Gastroesophageal sphincter (tissue), 4 donors: ENCODE measurements at regions not wholly inside any gene's neighbourhood (a gene's known extent, or its start where the extent isn't known, plus 50 kb on each side); places are given as distances from the start of the nearest gene placed in this dataset.
"Not testable (repeated sequence)": the region's sequence is repeated elsewhere in the genome, so short reads cannot be mapped to it uniquely, and the experiment has no call there.

Experiments used
- ATAC-seq: fragments of 150-250 bp; one replicate; pipeline ENCODE4 v1.9.1; 2016; ENCODE audit warnings: mild to moderate bottlenecking, moderate library complexity
- H3K27ac ChIP-seq, 4 donors: fragments of 200-600 bp; sonication (generic) in 3 of 4; 1 replicate in 3 of 4; 2 replicates in 1 of 4; pipeline ENCODE4 v1.5.1; 2016 to 2019
- H3K27me3 ChIP-seq: fragments of 200-600 bp; sonication (generic); one replicate; pipeline ENCODE4 v1.5.1; 2019
- H3K36me3 ChIP-seq, 2 donors: fragments of 200-600 bp; sonication (generic); one replicate each; pipeline ENCODE4 v1.5.1; 2019; ENCODE audit warnings: control low read depth in 1 of 2
- H3K4me1 ChIP-seq, 3 donors: fragments of 200-600 bp; sonication (generic); 1 replicate in 2 of 3; 2 replicates in 1 of 3; pipeline ENCODE4 v1.5.1; 2016 to 2019; ENCODE audit warnings: control low read depth in 2 of 3
- H3K4me3 ChIP-seq, 2 donors: fragments of 200-600 bp; sonication (generic); one replicate each; pipeline ENCODE4 v1.5.1; 2019; ENCODE audit warnings: mild to moderate bottlenecking in 1 of 2, moderate library complexity in 1 of 2
- H3K9me3 ChIP-seq, 3 donors: fragments of 200-600 bp; sonication (generic); one replicate each; pipeline ENCODE4 v1.5.1; 2017 to 2019; ENCODE audit warnings: control low read depth in 2 of 3
- EP300 ChIP-seq: sonication (generic); formaldehyde crosslinking; IDR thresholded peaks from one replicate; pipeline ENCODE4 v1.6.1; 2017; ENCODE audit warnings: antibody characterized with exemption, mild to moderate bottlenecking
- POLR2A ChIP-seq, 2 donors: fragments of 450-650 bp; IDR thresholded peaks; one replicate each; pipeline ENCODE4 v1.6.1; 2017; ENCODE audit warnings: antibody characterized with exemption in 2 of 2, mild to moderate bottlenecking in 2 of 2, moderate library complexity in 1 of 2
- POLR2AphosphoS5 ChIP-seq: sonication (generic); formaldehyde crosslinking; IDR thresholded peaks from one replicate; pipeline ENCODE4 v1.6.1; 2017; ENCODE audit warnings: antibody characterized with exemption
- WGBS, 2 donors: methylation state at CpG; one replicate each; pipeline ENCODE4 v1.1.5; 2018; ENCODE audit warnings: low coverage in 1 of 2; 5-methylcytosine and 5-hydroxymethylcytosine counted together
- TF ChIP-seq, protein P1 (sequence below), 4 experiments: fragments of 200-600 bp in 2 of 4; fragments of 450-650 bp in 2 of 4; sonication (generic) in 1 of 4; IDR thresholded peaks; one replicate each; pipeline ENCODE4 v1.5.1; 2017 to 2019; ENCODE audit warnings: antibody characterized with exemption in 4 of 4, mild to moderate bottlenecking in 2 of 4, moderate library complexity in 2 of 4

DNA sequence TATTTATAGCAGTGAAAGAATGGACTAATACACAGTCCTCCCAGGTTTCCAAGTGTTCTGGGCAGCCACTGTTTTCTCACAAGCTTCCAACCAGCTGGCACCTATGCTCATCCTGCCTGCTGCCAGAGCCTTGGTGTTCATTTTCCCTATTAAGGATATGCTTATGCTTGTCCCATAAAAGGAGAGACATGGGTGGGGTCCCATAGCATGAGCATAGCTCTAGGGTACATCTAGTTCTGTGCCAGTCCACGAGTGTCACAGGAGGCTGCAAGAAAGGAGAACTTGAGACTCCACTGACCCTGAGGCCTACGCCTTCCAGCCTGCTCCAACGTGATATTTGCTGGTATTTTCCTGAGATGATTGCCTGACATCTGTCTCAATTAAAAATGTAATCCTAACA, 192.4 kb upstream of the PTGFR start:
- no peak overlapping the region for H3K27ac ChIP-seq
- ATAC-seq = no peak
- H3K9me3 ChIP-seq = no peaks in the 10 kb centered on the region
- peaks cover 0 to under 1% (median 0%) of the 10 kb centered on the region in 3 donors for H3K4me1 ChIP-seq
- TF ChIP-seq POLR2A (IDR thresholded peaks at IDR 0.05) (no peak), EP300 (no peak), POLR2AphosphoS5 (no peak)
- TF ChIP-seq, protein P1, sequence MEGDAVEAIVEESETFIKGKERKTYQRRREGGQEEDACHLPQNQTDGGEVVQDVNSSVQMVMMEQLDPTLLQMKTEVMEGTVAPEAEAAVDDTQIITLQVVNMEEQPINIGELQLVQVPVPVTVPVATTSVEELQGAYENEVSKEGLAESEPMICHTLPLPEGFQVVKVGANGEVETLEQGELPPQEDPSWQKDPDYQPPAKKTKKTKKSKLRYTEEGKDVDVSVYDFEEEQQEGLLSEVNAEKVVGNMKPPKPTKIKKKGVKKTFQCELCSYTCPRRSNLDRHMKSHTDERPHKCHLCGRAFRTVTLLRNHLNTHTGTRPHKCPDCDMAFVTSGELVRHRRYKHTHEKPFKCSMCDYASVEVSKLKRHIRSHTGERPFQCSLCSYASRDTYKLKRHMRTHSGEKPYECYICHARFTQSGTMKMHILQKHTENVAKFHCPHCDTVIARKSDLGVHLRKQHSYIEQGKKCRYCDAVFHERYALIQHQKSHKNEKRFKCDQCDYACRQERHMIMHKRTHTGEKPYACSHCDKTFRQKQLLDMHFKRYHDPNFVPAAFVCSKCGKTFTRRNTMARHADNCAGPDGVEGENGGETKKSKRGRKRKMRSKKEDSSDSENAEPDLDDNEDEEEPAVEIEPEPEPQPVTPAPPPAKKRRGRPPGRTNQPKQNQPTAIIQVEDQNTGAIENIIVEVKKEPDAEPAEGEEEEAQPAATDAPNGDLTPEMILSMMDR (IDR thresholded peaks at IDR 0.05) = no peak
- H3K27me3 ChIP-seq = no peaks in the 10 kb centered on the region
- H3K36me3 ChIP-seq = no peaks in the 10 kb centered on the region
- H3K4me3 ChIP-seq = no peak overlapping the region
- 79 to 81% methylated on average over 2 of the region's 3 CpGs for WGBS, 2 donors

DNA sequence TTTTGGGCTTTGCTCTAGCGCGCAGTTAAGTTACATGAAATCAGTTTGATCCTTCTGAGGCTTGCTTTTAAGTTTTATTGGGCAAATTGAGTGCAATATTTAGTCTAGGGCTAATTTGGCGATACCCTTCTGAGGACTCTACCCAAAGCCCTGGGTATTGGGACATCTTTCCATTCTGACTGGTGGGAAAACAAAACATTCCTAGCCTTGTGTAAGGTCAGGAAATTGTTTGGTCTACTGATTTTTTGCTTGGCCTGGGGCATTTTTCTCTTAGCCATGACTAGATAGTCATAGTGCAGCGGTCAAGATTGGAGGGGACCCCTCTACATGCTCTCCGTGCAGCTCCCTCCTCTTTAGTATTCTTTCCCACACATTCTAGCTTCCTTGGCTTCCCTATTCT, 189.6 kb upstream of the PTGFR start:
- WGBS, 2 donors = 95 to 96% methylated on average over 5 of the region's 5 CpGs
- TF ChIP-seq POLR2AphosphoS5 (no peak), EP300 (no peak), POLR2A (IDR thresholded peaks at IDR 0.05) (no peak)
- TF ChIP-seq, protein P1 (IDR thresholded peaks at IDR 0.05) = no peak
- peaks cover 0 to 17% (median 0%) of the 10 kb centered on the region in 3 donors for H3K4me1 ChIP-seq
- no peak overlapping the region for H3K27ac ChIP-seq
- H3K27me3 ChIP-seq = no peaks in the 10 kb centered on the region
- no peak for ATAC-seq
- H3K4me3 ChIP-seq = no peak overlapping the region
- H3K36me3 ChIP-seq = no peaks in the 10 kb centered on the region
- no peaks in the 10 kb centered on the region for H3K9me3 ChIP-seq

DNA sequence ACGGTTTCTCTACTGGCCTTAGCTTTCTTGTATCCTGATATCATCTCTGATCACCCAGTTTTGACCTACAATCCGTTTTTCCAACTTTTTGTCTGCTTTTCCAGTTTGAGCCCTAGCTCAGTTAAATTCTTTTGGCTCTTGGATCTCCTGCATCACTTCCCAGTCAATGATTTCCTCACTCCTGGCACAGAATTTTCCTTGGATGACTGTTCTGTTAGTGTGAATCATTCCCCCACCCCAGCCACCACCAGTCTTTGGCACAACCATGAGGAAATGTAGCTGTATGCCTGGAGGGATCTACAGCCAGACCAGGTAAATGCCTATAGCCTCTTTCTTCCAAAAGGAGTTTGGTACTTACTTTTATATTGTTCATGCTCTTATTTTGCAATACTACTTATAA, 187.2 kb upstream of the PTGFR start:
- WGBS, 2 donors = 42 to 88% methylated on average over 2 of the region's 2 CpGs
- peak; percentile 82 for TF ChIP-seq POLR2AphosphoS5
- no peak for TF ChIP-seq POLR2A (IDR thresholded peaks at IDR 0.05)
- TF ChIP-seq, protein P1 (IDR thresholded peaks at IDR 0.05) = no peak
- H3K9me3 ChIP-seq = no peaks in the 10 kb centered on the region
- peak; percentile 91 for ATAC-seq
- peak overlapping the region in 1 of 4 donors; percentile 46 for H3K27ac ChIP-seq
- no peaks in the 10 kb centered on the region for H3K27me3 ChIP-seq
- peaks cover 0 to 17% (median 0%) of the 10 kb centered on the region in 3 donors for H3K4me1 ChIP-seq
- H3K4me3 ChIP-seq = no peak overlapping the region
- no peaks in the 10 kb centered on the region for H3K36me3 ChIP-seq

DNA sequence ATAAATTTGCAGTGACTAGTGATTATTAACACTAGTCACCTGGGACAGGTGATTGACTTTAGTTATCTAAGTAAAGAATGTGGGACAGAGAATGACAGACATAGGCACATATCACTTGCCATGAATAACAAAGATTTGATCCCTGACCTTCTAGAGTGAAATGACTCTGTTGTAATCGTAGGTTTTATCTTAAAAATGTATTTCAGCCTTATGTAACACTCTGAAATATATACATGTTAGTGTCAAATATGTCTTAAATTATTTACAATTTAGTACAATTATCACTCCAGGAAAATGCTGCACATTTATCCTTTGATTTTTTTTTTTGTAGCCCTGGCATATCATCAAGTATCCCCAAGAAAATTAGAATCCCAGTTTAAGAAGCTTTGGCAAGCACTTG, 186.4 kb upstream of the PTGFR start:
- H3K4me3 ChIP-seq = no peak overlapping the region
- TF ChIP-seq POLR2AphosphoS5 (no peak), EP300 (no peak), POLR2A (IDR thresholded peaks at IDR 0.05) (no peak)
- TF ChIP-seq, protein P1 (IDR thresholded peaks at IDR 0.05) = no peak
- 39 to 46% methylated on average over 1 of the region's 1 CpG for WGBS, 2 donors
- H3K27me3 ChIP-seq = no peaks in the 10 kb centered on the region
- H3K36me3 ChIP-seq = no peaks in the 10 kb centered on the region
- H3K27ac ChIP-seq = no peak overlapping the region
- peaks cover 0 to 17% (median 0%) of the 10 kb centered on the region in 3 donors for H3K4me1 ChIP-seq
- H3K9me3 ChIP-seq = no peaks in the 10 kb centered on the region
- ATAC-seq = no peak

- H3K4me1 ChIP-seq = peaks cover 0 to 17% (median 0%) of the 10 kb centered on the region in 3 donors
- H3K4me3 ChIP-seq = no peak overlapping the region
- 65 to 100% methylated on average over 1 of the region's 1 CpG for WGBS, 2 donors
- no peak for ATAC-seq
- H3K27ac ChIP-seq = no peak overlapping the region
- no peak for TF ChIP-seq POLR2A (IDR thresholded peaks at IDR 0.05)
- TF ChIP-seq, protein P1 (IDR thresholded peaks at IDR 0.05) = no peak
- TF ChIP-seq POLR2AphosphoS5 = no peak
- no peak for TF ChIP-seq EP300
- H3K36me3 ChIP-seq = no peaks in the 10 kb centered on the region
- no peaks in the 10 kb centered on the region for H3K27me3 ChIP-seq
- H3K9me3 ChIP-seq = no peaks in the 10 kb centered on the region
These were observed 186.0 kb upstream of the PTGFR start for GRCh38 chr1:78304761-78305160.

DNA sequence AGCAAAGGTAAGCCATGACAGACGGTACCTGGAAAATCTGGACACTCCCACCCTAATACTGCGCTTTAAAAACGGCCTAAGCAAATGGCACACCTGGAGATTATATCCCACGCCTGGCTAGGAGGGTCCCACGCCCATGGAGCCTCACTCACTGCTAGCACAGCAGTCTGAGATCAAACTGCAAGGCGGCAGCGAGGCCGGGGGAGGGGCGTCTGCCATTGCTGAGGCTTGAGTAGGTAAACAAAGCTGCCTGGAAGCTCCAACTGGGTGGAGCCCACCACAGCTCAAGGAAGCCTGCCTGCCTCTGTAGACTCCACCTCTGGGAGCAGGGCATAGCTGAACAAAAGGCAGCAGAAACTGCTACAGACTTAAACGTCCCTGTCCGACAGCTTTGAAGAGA, 180.5 kb upstream of the PTGFR start:
- not testable (repeated sequence) for H3K4me1 ChIP-seq, H3K27ac ChIP-seq, H3K9me3 ChIP-seq, ATAC-seq, H3K4me3 ChIP-seq, H3K36me3 ChIP-seq, H3K27me3 ChIP-seq
- 94% methylated on average over 4 of the region's 11 CpGs; no CpG with 5 or more reads in 1 of the 2 donors for WGBS, 2 donors
